DMS153 treated with DMSO at 0.1 percent for 48 hours (cell line): ENCODE measurements at regions not wholly inside any gene's neighbourhood (a gene's known extent, or its start where the extent isn't known, plus 50 kb on each side); places are given as distances from the start of the nearest gene placed in this dataset.

ENCODE experiments used
- DNase-seq: peaks from one replicate; lab custom pipeline; 2025; ENCODE audit not compliant: unreplicated experiment; lab: John Stamatoyannopoulos, UW

DNA sequence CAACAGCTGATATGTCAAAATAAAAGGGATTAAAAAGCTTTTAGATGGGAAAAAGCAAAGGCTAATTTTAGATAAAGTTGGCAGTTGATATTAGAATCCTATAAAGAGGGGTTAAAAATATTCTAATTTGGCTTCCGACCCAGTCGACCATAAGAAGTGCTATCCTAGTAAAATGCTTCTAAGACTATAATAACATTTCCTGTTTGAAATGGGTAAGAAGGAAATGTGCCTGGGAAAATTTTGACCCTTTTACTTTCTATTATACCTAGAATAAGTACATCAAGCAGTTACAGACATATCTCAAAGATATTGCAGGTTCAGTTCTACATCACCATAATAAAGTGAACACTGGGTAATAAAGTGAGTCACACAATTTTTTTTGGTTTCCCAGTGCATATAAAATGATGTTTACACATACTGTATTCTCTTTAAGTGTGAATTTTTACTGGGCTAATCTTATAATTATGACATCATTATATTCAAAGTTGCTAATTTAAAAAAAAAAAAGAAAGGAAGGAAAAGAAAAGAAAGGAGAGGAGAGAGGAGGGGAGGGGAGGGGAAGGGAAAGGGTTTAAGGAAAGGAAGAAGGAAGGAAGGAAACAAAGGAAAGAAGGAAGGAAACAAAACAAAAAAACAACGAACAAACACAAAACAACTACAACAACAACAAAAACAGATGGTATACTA, 308.2 kb upstream of the NR5A2 start:
- DNase-seq: no peak

DNA sequence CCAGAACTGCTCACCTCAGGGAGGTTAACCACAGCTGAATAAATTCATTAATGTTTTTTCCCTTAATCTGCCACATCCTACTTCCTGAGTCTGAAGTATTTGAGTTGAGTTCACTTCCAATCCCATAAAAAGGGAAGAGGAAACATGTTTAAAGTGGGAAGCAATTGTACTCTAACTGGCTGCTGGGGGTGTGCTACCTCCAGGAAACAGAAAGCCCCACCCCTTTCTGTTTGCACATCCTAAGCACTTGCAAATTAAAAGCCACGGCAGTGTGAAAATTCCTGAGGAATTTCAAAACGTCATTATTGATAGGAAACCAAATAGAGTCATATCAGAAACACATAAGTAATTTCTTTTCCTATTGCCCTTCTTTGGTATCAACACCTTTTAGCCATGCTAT, 307.0 kb upstream of the NR5A2 start:
- no peak for DNase-seq

DNA sequence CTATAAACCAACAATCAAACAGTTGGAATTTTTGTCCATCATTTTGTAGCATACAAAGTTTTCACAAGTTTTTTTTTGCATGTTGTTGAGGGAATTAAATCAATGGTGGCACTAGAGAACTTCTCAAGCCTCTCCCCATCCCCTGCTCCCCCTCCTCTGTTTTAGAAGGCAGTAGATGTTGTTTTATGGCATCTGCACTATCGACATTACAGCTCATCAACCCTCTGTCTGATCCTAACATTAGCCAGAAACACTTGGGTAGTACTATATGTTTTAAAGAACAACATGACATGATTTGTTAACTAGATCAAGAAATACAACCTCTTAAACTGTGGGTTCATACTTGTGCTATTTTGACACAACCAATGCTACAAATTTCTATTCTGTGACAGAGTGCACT, 306.5 kb upstream of the NR5A2 start:
- no peak for DNase-seq

DNA sequence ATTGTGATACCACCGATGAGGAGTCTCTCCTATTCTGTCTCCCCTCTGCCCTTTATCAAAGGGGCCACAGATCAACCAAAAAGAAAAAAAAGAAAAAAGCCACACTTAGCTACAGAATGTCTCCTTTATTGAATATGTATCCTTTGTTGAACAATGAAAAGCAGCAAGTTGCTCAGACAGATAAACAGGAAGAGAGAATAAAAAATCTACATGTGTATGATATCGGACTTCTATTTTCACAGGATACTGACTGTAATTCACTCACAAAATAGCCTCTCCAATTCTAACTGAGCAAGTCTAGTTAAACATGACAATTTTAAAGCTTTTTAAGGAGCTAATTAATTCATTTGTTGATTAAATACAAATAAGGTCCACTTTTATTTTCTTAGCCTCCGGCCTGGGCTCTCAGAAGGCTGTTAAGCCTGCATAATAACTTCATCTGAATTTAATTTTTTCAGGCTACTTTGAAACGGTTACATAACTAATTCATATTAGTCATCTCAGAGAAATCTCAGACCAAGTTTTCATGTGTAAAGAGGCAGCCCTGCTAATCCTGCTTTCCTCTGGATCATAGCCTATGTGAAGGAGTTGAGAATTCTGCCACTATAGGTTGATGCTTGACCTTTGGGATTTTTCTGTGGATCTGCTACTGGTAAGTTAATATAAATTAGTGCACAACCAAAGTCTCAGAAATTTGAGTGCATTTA, 304.1 kb upstream of the NR5A2 start:
- no peak for DNase-seq

DNA sequence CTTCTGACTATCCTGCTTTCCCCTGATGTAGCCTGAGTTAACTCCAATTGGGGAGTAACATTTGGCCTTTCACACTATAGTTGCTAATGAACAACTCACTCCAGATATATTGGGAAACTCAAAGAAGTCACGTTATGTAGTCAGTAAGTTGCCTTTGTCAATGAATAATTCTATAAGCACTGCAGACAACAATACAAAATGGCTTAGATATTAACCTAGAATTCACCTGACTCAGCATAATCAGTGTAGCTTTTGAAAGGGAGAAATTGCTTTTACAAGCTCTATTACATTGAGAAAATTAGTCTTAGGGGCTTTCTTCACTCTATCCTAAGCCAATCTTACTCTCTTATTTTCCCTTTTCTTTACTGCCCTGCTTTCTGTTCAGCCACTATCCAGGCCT, 303.5 kb upstream of the NR5A2 start:
- no peak for DNase-seq

DNA sequence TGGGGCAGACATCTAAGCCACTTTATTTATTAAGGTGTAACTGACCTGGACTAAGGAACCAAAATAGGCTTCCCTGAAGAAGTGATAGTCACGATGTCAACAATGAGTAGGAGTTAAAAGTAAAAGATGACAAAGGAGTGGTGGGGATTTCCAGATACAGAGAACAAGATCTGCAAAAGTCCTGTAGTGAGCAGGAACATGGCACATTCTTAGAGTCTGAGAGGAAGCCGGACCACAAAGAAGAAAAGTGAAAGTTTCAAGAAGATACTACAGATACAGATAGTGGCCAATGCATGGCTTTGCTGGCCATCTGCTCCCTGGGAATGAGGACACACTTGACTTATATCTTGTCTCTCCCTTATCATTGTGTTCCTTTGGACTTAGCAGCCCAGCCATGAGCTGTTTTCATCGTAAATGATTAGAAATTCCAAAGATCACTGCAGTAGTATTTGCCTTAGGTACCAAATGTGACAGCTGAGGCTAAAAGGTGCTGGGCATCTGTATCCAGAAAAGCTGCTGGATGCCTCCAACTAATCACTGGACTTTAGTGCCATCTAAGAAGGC, 302.4 kb upstream of the NR5A2 start:
- DNase-seq: no peak

DNA sequence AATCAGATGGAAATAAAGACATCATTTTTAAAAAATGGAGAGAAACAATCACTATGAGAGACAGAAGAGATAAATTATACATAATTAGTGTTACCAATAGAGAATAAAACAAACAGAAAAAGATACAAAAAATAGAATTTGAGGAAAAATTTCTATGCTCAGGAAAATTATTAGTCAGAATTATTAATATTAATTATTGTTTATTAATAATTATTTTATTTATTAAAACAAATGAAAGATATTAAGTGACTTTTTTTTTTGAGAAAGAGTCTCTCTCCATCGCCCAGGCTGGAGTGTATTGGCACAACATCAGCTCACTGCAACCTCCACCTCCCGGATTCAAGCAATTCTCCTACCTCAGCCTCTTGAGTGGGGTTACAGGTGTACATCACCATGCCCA, 299.8 kb upstream of the NR5A2 start:
- no peak for DNase-seq

DNA sequence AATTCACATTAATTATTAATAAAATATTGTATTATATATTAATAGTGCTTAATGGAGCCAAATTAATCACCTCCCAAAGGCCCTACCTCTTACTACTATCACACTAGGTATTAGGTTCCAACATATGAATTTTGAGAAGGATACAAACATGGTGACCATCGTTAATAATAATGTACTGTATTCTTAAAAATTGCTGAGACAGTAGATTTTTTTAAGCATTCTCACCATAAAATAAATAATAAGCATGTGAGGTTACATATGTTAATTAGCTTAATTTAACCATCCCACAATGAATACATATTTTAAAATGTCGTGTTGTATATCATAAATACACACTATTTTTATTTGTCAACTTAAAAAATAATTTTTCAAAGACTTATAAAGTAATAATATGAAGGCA, 299.2 kb upstream of the NR5A2 start:
- DNase-seq: no peak

DNA sequence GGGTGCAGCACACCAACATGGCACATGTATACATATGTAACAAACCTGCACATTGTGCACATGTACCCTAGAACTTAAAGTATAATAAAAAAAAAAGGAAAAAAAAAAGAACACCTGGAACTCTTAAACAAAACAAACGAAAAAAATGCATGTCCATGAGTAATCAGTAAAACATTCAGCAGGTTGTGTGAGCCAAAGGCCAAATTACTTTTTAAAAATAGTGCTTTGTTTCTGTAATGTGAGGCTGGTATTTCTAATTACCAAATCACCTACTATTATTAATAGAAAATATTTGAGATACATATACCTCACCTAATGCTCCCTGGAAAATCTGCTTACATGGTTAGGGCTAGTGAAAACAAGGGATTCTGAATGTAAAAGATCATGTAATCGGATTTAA, 294.4 kb upstream of the NR5A2 start:
- no peak for DNase-seq

DNA sequence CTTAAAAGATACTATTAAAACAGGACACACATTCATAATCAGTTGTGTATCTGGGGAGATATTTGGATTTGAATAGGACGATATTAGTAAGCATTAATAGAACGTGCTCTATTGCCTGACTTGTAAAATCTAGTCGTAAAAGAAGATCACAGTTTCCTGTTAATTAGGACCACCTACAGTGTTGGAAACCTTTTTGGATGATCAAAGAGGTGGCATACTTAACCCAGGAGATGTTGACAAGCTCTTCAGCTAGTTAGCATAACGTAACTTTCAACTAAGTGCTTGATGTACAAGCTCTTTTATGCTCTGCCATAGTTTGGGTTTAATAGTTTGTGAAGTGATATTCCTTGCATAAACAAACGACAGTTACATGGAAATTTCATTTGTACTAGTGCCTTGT, 293.3 kb upstream of the NR5A2 start:
- no peak for DNase-seq

DNA sequence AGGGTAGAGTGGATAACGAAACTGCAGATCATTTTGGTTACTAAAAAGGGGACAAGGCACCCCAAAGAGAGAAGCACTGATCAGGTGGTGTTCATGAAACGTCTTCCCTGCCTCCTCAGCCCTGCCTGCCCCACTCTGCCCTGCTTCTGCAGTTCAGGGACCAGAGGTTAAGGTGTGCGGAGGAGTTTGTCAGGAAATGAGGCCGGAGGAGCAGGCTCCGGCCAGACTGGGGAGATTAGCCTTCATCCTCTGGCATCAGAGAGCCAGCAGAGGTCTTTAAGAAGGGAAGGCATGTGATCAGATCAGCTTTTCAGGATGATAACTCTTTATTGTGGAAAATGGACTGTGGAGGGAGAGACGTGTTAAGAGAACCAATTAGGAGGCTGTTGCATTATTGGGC, 291.9 kb upstream of the NR5A2 start:
- DNase-seq: no peak

DNA sequence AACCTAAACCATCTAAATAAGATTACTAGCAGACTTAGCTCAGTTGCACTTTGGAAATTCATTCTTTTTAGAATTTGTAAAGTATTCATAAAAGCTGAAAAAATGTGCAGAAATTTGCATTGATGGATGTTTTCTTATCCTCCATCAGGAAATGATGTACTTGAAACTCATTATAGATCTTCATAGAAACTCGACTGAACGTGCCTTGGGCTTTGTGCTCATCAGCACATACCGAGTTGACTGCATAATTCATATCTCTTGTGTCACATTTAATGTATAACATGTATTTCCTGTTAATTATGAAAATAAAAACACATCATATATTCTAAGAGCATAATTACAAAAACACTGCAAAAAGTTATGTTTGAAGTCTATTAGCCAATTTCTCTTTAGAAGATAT, 290.9 kb upstream of the NR5A2 start:
- no peak for DNase-seq

DNA sequence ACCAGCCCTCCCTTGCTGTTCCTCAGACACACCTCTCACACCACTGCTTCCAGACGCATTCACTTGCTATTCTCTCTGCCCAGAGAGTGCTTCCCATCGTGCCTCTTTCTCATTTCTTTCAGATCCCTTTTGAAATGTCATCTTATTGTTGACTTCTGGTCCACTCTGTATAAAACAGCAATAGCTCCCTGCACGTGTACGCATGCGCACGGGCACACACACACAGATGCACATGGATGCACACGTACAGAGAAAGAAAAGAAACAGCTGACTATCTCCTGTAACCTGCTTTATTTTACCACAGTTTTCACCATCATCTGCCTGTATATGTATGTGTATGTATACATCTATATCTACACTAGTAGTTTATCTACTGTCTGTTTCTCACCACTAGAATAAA, 285.9 kb upstream of the NR5A2 start:
- no peak for DNase-seq

DNA sequence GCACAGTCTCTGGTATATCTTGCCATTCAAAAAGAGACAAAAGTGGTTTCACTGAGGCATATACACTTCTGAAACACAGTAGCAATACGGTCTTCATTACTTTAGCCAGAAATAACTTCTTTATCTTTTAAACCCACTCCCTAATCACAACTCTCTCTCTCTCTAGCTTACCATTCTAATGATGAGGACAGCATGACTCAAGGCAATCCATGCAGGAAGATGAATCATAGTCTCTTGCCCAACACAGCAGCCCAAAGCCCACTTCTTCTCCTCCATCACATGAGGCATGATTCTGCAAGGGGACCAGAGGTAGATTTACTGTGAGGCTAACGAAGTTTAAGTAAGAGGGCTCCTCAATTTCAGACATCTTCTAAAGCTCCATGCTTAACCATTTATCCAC, 285.0 kb upstream of the NR5A2 start:
- DNase-seq: no peak

DNA sequence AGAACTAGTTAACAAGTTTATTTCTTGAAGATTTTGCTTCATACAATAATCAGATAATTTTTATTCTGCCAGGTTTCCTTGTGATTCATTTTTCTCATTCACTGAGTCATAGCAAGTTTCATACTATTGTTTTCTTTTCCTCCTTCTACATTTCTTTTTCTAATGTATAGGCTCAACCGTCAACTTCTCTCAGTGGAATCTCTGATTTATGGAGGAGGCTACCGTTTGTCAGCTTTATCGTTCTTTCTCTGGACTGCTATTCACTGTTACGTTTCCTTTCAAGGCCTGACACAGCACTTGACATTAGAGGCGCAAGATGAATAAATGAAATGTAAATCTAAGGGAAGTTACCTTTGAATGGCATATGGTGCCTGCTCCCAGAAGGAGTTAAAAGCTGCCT, 284.3 kb upstream of the NR5A2 start:
- DNase-seq: no peak

DNA sequence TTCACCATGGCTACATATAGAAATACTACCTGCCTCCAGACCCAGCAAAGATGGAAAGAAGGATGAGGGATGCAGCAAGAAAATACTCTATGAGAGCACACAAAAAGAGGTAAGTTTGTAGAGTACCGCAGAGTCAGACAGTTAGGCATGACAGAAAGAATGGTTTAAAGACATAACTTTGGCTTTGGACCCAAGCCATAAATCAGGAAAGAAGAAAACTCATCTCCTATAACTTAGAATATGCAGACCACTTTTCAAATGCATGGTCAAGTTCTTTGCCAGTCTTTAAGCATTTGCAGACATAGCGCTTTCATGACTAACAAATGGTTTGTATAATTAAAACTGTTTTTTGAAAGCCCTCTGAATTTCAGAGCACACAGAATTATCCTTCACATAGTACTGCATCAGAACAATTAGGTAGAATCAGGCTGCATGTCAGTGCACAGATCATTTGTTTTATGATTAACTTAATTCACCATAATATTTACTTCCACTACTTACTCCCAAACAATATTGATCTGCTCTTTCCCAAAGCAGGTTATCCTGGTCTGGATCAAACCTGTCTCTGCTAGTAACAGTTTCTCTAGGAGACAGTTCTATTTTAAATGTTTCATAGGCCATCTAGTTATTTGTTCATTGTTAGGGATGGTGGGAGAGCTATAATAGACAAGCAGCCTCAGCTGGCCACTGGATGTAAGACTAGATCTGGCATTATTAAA, 280.7 kb upstream of the NR5A2 start:
- DNase-seq: no peak

DNA sequence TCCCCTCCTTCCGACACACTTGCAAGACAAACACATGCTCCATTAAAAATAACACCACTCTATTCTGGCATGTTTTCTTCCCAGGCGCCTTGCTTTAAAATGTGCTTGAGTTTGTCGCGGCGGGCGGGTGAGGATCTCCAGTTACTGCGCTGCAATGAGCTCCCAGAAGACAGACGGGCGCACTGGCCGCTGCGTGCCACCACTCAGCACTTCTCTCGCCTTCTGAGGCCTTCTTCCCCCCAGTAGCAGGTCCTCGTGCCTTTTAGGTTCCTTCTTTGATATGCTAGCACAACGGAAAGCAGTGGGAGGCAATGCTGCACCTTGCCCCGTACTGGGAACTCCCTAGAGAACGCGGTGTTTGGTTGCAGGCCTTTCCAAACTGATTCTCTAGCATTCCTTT, 279.5 kb upstream of the NR5A2 start:
- no peak for DNase-seq

DNA sequence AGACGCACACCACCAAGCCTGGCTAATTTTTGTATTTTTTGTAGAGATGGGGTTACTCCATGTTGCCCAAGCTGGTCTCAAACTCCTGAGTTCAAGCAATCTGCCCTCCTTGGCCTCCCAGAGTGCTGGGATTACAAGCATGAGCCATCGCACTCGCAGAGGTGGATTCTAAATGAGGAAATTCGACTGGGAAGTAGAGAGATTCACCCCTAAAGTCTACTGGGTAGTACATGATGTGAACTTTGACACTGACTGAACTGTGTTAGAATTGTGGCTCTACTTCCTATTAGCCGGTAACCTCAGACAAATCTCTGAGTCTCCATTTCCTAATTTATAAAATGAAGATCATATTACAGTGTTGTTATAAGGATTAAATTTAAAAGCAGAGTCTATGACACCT, 276.0 kb upstream of the NR5A2 start:
- DNase-seq: no peak

DNA sequence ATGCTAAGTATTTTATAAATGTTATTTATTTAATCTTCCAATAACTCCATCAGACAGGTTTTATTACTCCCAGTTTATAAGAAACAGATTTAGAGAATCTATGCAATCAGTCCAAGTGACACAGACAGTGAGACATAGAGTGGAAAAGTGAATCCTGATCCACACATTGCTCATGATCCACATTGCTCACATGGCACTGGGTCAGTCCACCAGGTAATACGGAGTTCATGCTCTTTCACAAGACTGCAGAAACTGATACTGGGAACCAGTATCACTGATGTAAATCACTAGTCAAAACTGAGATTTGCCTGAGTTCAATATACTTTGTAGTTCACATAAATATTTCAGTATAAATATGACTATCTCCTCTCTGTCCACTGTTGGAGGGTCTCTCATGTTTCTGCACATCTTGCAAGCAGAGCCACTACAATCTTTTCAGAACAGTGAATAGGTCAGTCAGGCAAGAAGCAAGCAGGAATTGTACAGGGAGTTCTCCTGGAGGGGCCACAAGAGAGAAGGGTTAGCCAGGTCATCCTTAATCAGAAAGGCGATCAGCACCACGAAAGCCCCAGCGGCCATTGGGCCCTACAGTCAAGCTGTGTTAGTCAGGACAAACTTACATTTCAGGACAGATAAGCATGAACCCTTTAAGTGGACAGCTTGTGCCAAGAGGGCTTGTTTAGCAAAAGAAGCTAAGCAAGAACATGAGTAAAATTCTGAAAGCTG, 275.4 kb upstream of the NR5A2 start:
- DNase-seq: no peak

DNA sequence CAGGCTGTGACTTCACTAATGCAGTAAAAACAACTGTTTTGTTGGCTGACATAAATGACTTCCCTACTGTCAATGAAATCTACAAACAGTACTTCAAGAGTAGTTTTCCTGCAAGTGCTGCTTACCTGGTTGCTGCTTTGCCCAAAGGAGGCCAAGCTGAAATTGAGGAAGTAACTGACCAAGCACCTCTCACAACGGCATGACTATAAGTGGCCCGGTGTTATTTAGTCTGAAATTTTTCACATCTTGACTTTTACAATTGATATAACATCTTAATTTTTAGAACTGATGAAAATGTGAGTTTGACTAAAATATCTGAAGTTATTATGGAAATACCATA, 274.9 kb upstream of the NR5A2 start:
- no peak for DNase-seq

DNA sequence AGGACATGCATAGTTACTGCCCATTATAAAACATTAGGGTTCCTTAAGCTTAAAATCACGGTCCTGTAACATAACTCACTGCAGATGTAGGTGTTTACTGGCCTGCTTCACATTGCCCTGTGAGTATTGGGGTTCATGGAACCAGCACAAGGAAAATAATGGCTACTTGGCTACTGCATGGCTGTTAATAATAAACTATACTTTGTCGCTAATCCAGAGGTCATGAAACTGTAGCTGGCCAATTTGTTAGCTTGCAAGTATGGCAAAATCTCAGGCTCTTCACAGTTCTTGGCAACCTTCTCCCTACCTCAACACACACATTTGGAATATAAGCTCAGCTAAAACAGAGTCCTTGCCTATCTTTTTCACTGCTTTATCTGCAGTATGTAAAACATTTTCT, 274.0 kb upstream of the NR5A2 start:
- no peak for DNase-seq

DNA sequence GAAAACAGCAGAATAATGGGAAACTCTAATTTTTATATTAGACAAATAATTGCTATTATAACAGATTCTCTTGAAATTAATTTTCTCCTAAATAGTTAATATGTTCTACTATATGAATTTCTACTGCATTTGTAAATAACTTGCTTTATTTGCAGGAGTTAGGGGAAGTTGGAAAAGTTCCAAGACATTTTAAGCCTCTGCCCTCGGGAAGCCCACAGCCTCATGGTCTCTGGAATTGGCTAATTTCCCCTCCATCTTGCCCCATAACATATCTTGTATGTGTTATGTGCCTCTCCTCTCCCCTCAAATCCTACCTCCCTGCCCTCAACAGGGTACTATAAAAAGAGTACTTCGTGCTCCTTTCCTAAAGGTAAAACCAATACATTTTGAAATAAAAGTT, 271.4 kb upstream of the NR5A2 start:
- DNase-seq: no peak
